ENCODE measurements at regions not wholly inside any gene's neighbourhood (a gene's known extent, or its start where the extent isn't known, plus 50 kb on each side); places are given as distances from the start of the nearest gene placed in this dataset.

DNA sequence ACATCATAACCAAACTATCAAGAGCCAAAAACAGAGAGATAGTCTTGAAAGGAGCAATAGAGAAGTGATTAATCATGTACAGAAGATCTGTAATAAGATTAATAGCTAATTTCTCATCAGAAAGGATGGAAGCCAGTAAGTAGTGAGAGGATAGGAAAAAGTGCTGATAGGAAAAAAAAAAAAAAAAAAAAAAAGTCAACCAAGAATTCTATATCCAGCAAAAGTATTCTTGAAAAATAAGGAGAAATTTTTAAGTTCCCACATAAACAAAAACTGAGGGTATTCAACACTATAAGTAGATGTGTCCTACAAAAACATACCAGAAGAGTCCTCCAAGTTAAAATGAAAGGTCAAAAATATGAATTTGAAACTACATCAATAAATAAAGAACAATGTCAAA, 218.7 kb upstream of the GPC6 start:
- no peak overlapping the region for H3K9ac ChIP-seq (replicated peaks in 1 of 4; ENCODE audit: extremely low read depth in 1 of 4, low read depth in 3 of 4, low read length in 3 of 4)
- no peak overlapping the region for H2BK120ac ChIP-seq (replicated peaks; ENCODE audit: low read depth, low read length)
- no peak overlapping the region for H3K4me2 ChIP-seq (ENCODE audit: insufficient read depth in 1 of 2, low read depth in 2 of 2, low read length in 2 of 2)
- H3K23me2 ChIP-seq (ENCODE audit: low read depth, low read length), result no peaks in the 10 kb centered on the region
- ChIA-PET POLR2A (ENCODE audit: partially characterized antibody) (no interaction called here), CTCF (ENCODE audit: partially characterized antibody) (no interaction called here)
- no peak overlapping the region for H3K27ac ChIP-seq (ENCODE audit: low read depth, low read length)
- H3K79me1 ChIP-seq (ENCODE audit: low read depth, low read length), result no peaks in the 10 kb centered on the region
- no peak overlapping the region for H2BK5ac ChIP-seq (ENCODE audit: low read depth, low read length)
- no peak overlapping the region for H2BK12ac ChIP-seq (ENCODE audit: low read depth, low read length)
- H3K36me3 ChIP-seq (ENCODE audit: control insufficient read depth in 2 of 4, insufficient read depth in 4 of 4, low read length in 3 of 4), result no peaks in the 10 kb centered on the region
- DNase-seq (ENCODE audit: low read depth in 1 of 2, low spot score in 2 of 2) (no peak), FAIRE-seq (no peak)
- H3K79me2 ChIP-seq (ENCODE audit: control insufficient read depth in 1 of 2, insufficient read depth in 2 of 2, low read length in 2 of 2), result no peaks in the 10 kb centered on the region
- no peak overlapping the region for H2BK20ac ChIP-seq (ENCODE audit: low read length)
- H2AK5ac ChIP-seq (ENCODE audit: low read depth, low read length), result no peak overlapping the region
- H3K14ac ChIP-seq (ENCODE audit: insufficient read length), result no peak overlapping the region
- H3K23ac ChIP-seq (ENCODE audit: insufficient read length), result no peak overlapping the region
- H4K5ac ChIP-seq (ENCODE audit: insufficient read length, low read depth, low read length), result no peak overlapping the region
- no peak overlapping the region for H3K18ac ChIP-seq (ENCODE audit: extremely low read depth, low read length)
- H2BK15ac ChIP-seq (ENCODE audit: low read length), result no peak overlapping the region
- no peak overlapping the region for H4K8ac ChIP-seq (ENCODE audit: extremely low read depth, insufficient read depth, low read length)
- no peak overlapping the region for H3K4me3 ChIP-seq (ENCODE audit: extremely low read depth in 1 of 4, insufficient read depth in 2 of 4, low read depth in 3 of 4, low read length in 4 of 4)
- no peaks in the 10 kb centered on the region for H3K4me1 ChIP-seq (replicated peaks in 1 of 4; ENCODE audit: control insufficient read depth in 3 of 4, insufficient read depth in 4 of 4, low read length in 3 of 4)
- H4K91ac ChIP-seq (replicated peaks; ENCODE audit: insufficient read length, low read length), result no peak overlapping the region
- no peaks in the 10 kb centered on the region for H4K20me1 ChIP-seq (replicated peaks in 1 of 2; ENCODE audit: control insufficient read depth in 1 of 2, insufficient read depth in 2 of 2, low read length in 2 of 2)
- no peak overlapping the region for H3K56ac ChIP-seq (replicated peaks; ENCODE audit: insufficient read length, low read depth, low read length)
- H3K4ac ChIP-seq (replicated peaks; ENCODE audit: insufficient read length, low read depth, low read length), result no peak overlapping the region
- H3K9me3 ChIP-seq (ENCODE audit: insufficient read depth in 2 of 2, low read depth in 1 of 2, low read length in 1 of 2), result no peaks in the 10 kb centered on the region
- no peak overlapping the region for H2AFZ ChIP-seq (ENCODE audit: low read length)
- H3K27me3 ChIP-seq (replicated peaks in 1 of 4; ENCODE audit: control insufficient read depth in 3 of 4, extremely low read depth in 1 of 4, insufficient read depth in 3 of 4, low read length in 3 of 4), result no peaks in the 10 kb centered on the region
- TF ChIP-seq EP300 (IDR thresholded peaks at IDR 0.05; ENCODE audit: borderline replicate concordance in 1 of 2, low read depth in 2 of 2, low read length in 2 of 2) (no peak), MAFK (IDR thresholded peaks at IDR 0.05; ENCODE audit: low read depth, low read length) (no peak), SIRT6 (IDR thresholded peaks at IDR 0.05; ENCODE audit: low read length) (no peak), GABPA (IDR thresholded peaks at IDR 0.05; ENCODE audit: borderline replicate concordance, insufficient read depth, low read length) (no peak), CHD2 (IDR thresholded peaks at IDR 0.05; ENCODE audit: low read length) (no peak), SUZ12 (IDR thresholded peaks at IDR 0.05; ENCODE audit: low read length) (no peak), TEAD4 (IDR thresholded peaks at IDR 0.05; ENCODE audit: low read depth, low read length) (no peak), SP4 (IDR thresholded peaks at IDR 0.05; ENCODE audit: low read length) (no peak), ASH2L (IDR thresholded peaks at IDR 0.05; ENCODE audit: low read length) (no peak), PHF8 (conservative IDR thresholded peaks at IDR 0.05; ENCODE audit: low read depth, low read length) (no peak), GTF2F1 (IDR thresholded peaks at IDR 0.05; ENCODE audit: borderline replicate concordance, low read depth, low read length) (no peak), SRF (IDR thresholded peaks at IDR 0.05; ENCODE audit: low read depth, low read length) (no peak), CHD1 (IDR thresholded peaks at IDR 0.05; ENCODE audit: low read depth, low read length) (no peak)
- TF ChIP-seq, protein P1, sequence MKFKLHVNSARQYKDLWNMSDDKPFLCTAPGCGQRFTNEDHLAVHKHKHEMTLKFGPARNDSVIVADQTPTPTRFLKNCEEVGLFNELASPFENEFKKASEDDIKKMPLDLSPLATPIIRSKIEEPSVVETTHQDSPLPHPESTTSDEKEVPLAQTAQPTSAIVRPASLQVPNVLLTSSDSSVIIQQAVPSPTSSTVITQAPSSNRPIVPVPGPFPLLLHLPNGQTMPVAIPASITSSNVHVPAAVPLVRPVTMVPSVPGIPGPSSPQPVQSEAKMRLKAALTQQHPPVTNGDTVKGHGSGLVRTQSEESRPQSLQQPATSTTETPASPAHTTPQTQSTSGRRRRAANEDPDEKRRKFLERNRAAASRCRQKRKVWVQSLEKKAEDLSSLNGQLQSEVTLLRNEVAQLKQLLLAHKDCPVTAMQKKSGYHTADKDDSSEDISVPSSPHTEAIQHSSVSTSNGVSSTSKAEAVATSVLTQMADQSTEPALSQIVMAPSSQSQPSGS (IDR thresholded peaks at IDR 0.05; ENCODE audit: low read length), result no peak
- TF ChIP-seq, protein P2, sequence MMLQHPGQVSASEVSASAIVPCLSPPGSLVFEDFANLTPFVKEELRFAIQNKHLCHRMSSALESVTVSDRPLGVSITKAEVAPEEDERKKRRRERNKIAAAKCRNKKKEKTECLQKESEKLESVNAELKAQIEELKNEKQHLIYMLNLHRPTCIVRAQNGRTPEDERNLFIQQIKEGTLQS (IDR thresholded peaks at IDR 0.05; ENCODE audit: insufficient read depth, low read depth, low read length), result no peak
